ENCODE measurements at regions not wholly inside any gene's neighbourhood (a gene's known extent, or its start where the extent isn't known, plus 50 kb on each side); places are given as distances from the start of the nearest gene placed in this dataset.

- Histone ChIP-seq H3K9me2 (ENCODE audit: insufficient read depth) (no peaks in the 10 kb centered on the region), H3K79me2 (ENCODE audit: low read depth) (no peaks in the 10 kb centered on the region), H3K27me3 (ENCODE audit: insufficient read depth, low read depth) (0 out of 2 replicates have a peak, but pooled peaks cover under 1% of the 10 kb centered on the region), H4K20me1 (ENCODE audit: insufficient read depth) (no peaks in the 10 kb centered on the region), H3K4me1 (replicated peaks; ENCODE audit: insufficient read depth) (peaks cover 12% of the 10 kb centered on the region), H3K9me3 (ENCODE audit: insufficient read depth, low read depth) (no peaks in the 10 kb centered on the region), H3K36me3 (ENCODE audit: low read depth) (no peaks in the 10 kb centered on the region), H3K4me3 (peak overlapping the region; percentile 35; the same call in 1 of the 2 replicates), H3K27ac (no peak overlapping the region), H3F3A (ENCODE audit: insufficient read depth, low read depth) (peaks cover 13% of the 10 kb centered on the region; the same call in 1 of the 2 replicates), H3K4me2 (peak overlapping the region; percentile 74), H2AFZ (peak overlapping the region; percentile 74)
- intact Hi-C loops (cut with micrococcal nuclease; ENCODE audit: unreplicated experiment), result no loop called here
- ChIA-PET POLR2A (ENCODE audit: unreplicated experiment) (no interaction called here), CTCF (no interaction called here)
- DNase-seq, result peak in 1 of 2 experiments; percentile 81
- TF ChIP-seq, protein P1, sequence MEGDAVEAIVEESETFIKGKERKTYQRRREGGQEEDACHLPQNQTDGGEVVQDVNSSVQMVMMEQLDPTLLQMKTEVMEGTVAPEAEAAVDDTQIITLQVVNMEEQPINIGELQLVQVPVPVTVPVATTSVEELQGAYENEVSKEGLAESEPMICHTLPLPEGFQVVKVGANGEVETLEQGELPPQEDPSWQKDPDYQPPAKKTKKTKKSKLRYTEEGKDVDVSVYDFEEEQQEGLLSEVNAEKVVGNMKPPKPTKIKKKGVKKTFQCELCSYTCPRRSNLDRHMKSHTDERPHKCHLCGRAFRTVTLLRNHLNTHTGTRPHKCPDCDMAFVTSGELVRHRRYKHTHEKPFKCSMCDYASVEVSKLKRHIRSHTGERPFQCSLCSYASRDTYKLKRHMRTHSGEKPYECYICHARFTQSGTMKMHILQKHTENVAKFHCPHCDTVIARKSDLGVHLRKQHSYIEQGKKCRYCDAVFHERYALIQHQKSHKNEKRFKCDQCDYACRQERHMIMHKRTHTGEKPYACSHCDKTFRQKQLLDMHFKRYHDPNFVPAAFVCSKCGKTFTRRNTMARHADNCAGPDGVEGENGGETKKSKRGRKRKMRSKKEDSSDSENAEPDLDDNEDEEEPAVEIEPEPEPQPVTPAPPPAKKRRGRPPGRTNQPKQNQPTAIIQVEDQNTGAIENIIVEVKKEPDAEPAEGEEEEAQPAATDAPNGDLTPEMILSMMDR (conservative IDR thresholded peaks at IDR 0.05), result no peak
- no peak for TF ChIP-seq EZH2 (IDR thresholded peaks at IDR 0.05; ENCODE audit: low read depth)
- no TSS peak for BruUV-seq (replicated peaks)
Measured at GRCh38 chr6:168877821-168878282, 375.8 kb downstream of the THBS2 start.

- TF ChIP-seq, protein P1 (conservative IDR thresholded peaks at IDR 0.05), result no peak
- no peak for TF ChIP-seq EZH2 (IDR thresholded peaks at IDR 0.05; ENCODE audit: low read depth)
- DNase-seq, result no peak
- peak overlapping the region; percentile 74; the same call in 1 of the 2 replicates for H3K4me2 ChIP-seq
- H3F3A ChIP-seq (ENCODE audit: insufficient read depth, low read depth), result peaks cover 13% of the 10 kb centered on the region; the same call in 1 of the 2 replicates
- H3K79me2 ChIP-seq (ENCODE audit: low read depth), result no peaks in the 10 kb centered on the region
- ChIA-PET POLR2A (ENCODE audit: unreplicated experiment) (no interaction called here), CTCF (no interaction called here)
- intact Hi-C loops (cut with micrococcal nuclease; ENCODE audit: unreplicated experiment), result no loop called here
- H3K27me3 ChIP-seq (ENCODE audit: insufficient read depth, low read depth), result 0 out of 2 replicates have a peak, but pooled peaks cover 3% of the 10 kb centered on the region
- H3K36me3 ChIP-seq (ENCODE audit: low read depth), result no peaks in the 10 kb centered on the region
- H2AFZ ChIP-seq, result no peak overlapping the region; the same call in 1 of the 2 replicates
- no TSS peak for BruUV-seq (replicated peaks)
- H3K9me2 ChIP-seq (ENCODE audit: insufficient read depth), result no peaks in the 10 kb centered on the region
- no peak overlapping the region for H3K4me3 ChIP-seq
- H3K9me3 ChIP-seq (ENCODE audit: insufficient read depth, low read depth), result no peaks in the 10 kb centered on the region
- H3K27ac ChIP-seq, result no peak overlapping the region
- H3K4me1 ChIP-seq (replicated peaks; ENCODE audit: insufficient read depth), result peaks cover 12% of the 10 kb centered on the region
- H4K20me1 ChIP-seq (ENCODE audit: insufficient read depth), result no peaks in the 10 kb centered on the region
Measured at GRCh38 chr6:168876956-168877355, 376.7 kb downstream of the THBS2 start.

DNA sequence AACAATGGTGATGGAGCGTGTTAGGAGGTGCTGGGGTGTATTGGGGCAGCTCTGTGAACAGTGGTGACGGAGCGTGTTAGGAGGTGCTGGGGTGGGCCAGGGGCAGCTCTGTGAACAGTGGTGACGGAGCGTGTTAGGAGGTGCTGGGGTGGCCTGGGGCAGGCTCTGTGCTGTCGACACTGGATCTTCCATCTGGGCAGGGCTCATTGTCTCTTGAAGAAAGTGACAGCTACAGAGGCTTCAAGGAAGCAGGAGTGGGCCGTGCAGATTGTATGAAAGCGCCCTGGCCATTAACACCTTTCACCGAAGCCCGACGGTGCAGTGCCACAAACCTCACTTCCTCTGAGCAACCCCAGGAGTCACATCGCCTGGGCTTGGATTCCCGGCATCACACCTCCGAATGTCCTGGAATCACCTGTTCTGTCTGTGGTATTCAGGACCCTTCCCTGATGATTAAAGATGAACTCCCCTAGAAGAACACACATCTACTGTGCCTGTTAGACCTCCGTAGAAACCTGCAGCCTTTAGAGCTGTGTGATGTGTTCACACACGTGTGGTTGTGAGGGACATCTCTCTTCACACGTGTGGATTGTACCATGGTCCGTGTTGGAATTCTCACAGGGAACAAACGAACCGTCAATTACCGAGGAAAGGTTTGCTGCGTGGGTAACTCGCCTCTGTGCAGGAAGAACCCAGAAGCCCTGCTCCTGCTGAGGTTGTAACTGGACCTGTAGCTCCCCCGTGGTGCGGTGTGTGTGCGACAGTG, 377.7 kb downstream of the THBS2 start:
- Histone ChIP-seq H3K9me3 (ENCODE audit: insufficient read depth, low read depth) (no peaks in the 10 kb centered on the region), H2AFZ (no peak overlapping the region), H3K27ac (no peak overlapping the region), H3K4me1 (replicated peaks; ENCODE audit: insufficient read depth) (peaks cover 12% of the 10 kb centered on the region), H3K4me2 (no peak overlapping the region), H3K9me2 (ENCODE audit: insufficient read depth) (no peaks in the 10 kb centered on the region), H3K36me3 (ENCODE audit: low read depth) (no peaks in the 10 kb centered on the region), H3K4me3 (no peak overlapping the region), H4K20me1 (ENCODE audit: insufficient read depth) (no peaks in the 10 kb centered on the region), H3F3A (ENCODE audit: insufficient read depth, low read depth) (peaks cover 13% of the 10 kb centered on the region; the same call in 1 of the 2 replicates), H3K27me3 (ENCODE audit: insufficient read depth, low read depth) (0 out of 2 replicates have a peak, but pooled peaks cover 5% of the 10 kb centered on the region), H3K79me2 (ENCODE audit: low read depth) (no peaks in the 10 kb centered on the region)
- CTCF ChIA-PET, result no interaction called here
- DNase-seq, result no peak
- POLR2A ChIA-PET (ENCODE audit: unreplicated experiment), result no interaction called here
- intact Hi-C loops (cut with micrococcal nuclease; ENCODE audit: unreplicated experiment), result no loop called here
- TF ChIP-seq EZH2 (IDR thresholded peaks at IDR 0.05; ENCODE audit: low read depth), result no peak
- TF ChIP-seq, protein P1 (conservative IDR thresholded peaks at IDR 0.05), result no peak
- BruUV-seq (replicated peaks), result no TSS peak
